Vagina (tissue), 2 donors: ENCODE measurements at regions not wholly inside any gene's neighbourhood (a gene's known extent, or its start where the extent isn't known, plus 50 kb on each side); places are given as distances from the start of the nearest gene placed in this dataset.

Experiments used
- DNase-seq, 2 donors: peaks; one replicate each; pipeline ENCODE4 v3.0.0-alpha.2; 2017; ENCODE audit errors: extremely low spot score in 2 of 2
- H3K27ac ChIP-seq: fragments of 200-600 bp; sonication (generic); one replicate; pipeline ENCODE4 v1.5.1; 2019
- H3K27me3 ChIP-seq: fragments of 200-600 bp; sonication (generic); one replicate; pipeline ENCODE4 v1.5.1; 2019
- H3K36me3 ChIP-seq, 2 donors: fragments of 200-600 bp; sonication (generic); one replicate each; pipeline ENCODE4 v1.5.1; 2017 to 2019
- H3K4me1 ChIP-seq: fragments of 200-600 bp; sonication (generic); one replicate; pipeline ENCODE4 v1.5.1; 2019
- H3K4me3 ChIP-seq, 2 donors: fragments of 200-600 bp; sonication (generic); 1 replicate in 1 of 2; 2 replicates in 1 of 2; pipeline ENCODE4 v1.5.1; 2016 to 2019
- H3K9me3 ChIP-seq: fragments of 200-600 bp; sonication (generic); one replicate; pipeline ENCODE4 v1.5.1; 2019
- CTCF ChIP-seq, 3 experiments: fragments of 450-650 bp in 2 of 3; fragments of 200-600 bp in 1 of 3; sonication (generic) in 1 of 3; IDR thresholded peaks; one replicate each; pipeline ENCODE4 v1.5.1; 2017 to 2019; ENCODE audit warnings: antibody characterized with exemption in 3 of 3, mild to moderate bottlenecking in 2 of 3, moderate library complexity in 2 of 3
- POLR2A ChIP-seq, 2 donors: fragments of 450-650 bp; IDR thresholded peaks; one replicate each; pipeline ENCODE4 v1.6.1; 2017; ENCODE audit warnings: antibody characterized with exemption in 2 of 2, mild to moderate bottlenecking in 2 of 2, moderate library complexity in 2 of 2
- POLR2AphosphoS5 ChIP-seq, 2 donors: sonication (generic); formaldehyde crosslinking; IDR thresholded peaks; one replicate each; pipeline ENCODE4 v1.9.0; 2017; ENCODE audit warnings: antibody characterized with exemption in 2 of 2, mild to moderate bottlenecking in 2 of 2, low read depth in 1 of 2; ENCODE audit not compliant: insufficient read depth in 1 of 2
- intact Hi-C: fragments of 100-400 bp; cut with DNase I; formaldehyde crosslinking; loops from one replicate; pipeline ENCODE4 v1.15.1; 2023

- Histone ChIP-seq H3K36me3 (no peaks in the 10 kb centered on the region), H3K9me3 (no peaks in the 10 kb centered on the region), H3K4me3 (no peak overlapping the region), H3K27ac (no peak overlapping the region), H3K4me1 (no peaks in the 10 kb centered on the region), H3K27me3 (no peaks in the 10 kb centered on the region)
- intact Hi-C loops = no loop called here
- no peak for DNase-seq
- TF ChIP-seq POLR2AphosphoS5 (IDR thresholded peaks at IDR 0.05; ENCODE audit: insufficient read depth in 1 of 2, low read depth in 1 of 2) (no peak), POLR2A (IDR thresholded peaks at IDR 0.05) (no peak), CTCF (IDR thresholded peaks at IDR 0.05) (no peak)
Observed at GRCh38 chr16:17847234-17847795, 376.6 kb upstream of the XYLT1 start.

GRCh38 chr16:17846030-17846429, 375.3 kb upstream of the XYLT1 start:
- Histone ChIP-seq H3K4me1 (no peaks in the 10 kb centered on the region), H3K27me3 (no peaks in the 10 kb centered on the region), H3K4me3 (no peak overlapping the region), H3K36me3 (no peaks in the 10 kb centered on the region), H3K27ac (no peak overlapping the region), H3K9me3 (no peaks in the 10 kb centered on the region)
- intact Hi-C loops = no loop called here
- no peak for DNase-seq
- no peak for TF ChIP-seq CTCF (IDR thresholded peaks at IDR 0.05)
- no peak for TF ChIP-seq POLR2A (IDR thresholded peaks at IDR 0.05)
- no peak for TF ChIP-seq POLR2AphosphoS5 (IDR thresholded peaks at IDR 0.05; ENCODE audit: insufficient read depth in 1 of 2, low read depth in 1 of 2)

GRCh38 chr16:17845031-17845430, 374.3 kb upstream of the XYLT1 start:
- intact Hi-C loops = no loop called here
- Histone ChIP-seq H3K9me3 (no peaks in the 10 kb centered on the region), H3K4me3 (no peak overlapping the region), H3K27me3 (no peaks in the 10 kb centered on the region), H3K4me1 (no peaks in the 10 kb centered on the region), H3K27ac (no peak overlapping the region), H3K36me3 (no peaks in the 10 kb centered on the region)
- no peak for DNase-seq
- TF ChIP-seq CTCF (IDR thresholded peaks at IDR 0.05) (no peak), POLR2AphosphoS5 (IDR thresholded peaks at IDR 0.05; ENCODE audit: insufficient read depth in 1 of 2, low read depth in 1 of 2) (no peak), POLR2A (IDR thresholded peaks at IDR 0.05) (no peak)

GRCh38 chr16:17843905-17844304, 373.1 kb upstream of the XYLT1 start:
- Histone ChIP-seq H3K27ac (no peak overlapping the region), H3K4me3 (no peak overlapping the region), H3K27me3 (no peaks in the 10 kb centered on the region), H3K36me3 (no peaks in the 10 kb centered on the region), H3K9me3 (no peaks in the 10 kb centered on the region), H3K4me1 (no peaks in the 10 kb centered on the region)
- no peak for TF ChIP-seq POLR2AphosphoS5 (IDR thresholded peaks at IDR 0.05; ENCODE audit: insufficient read depth in 1 of 2, low read depth in 1 of 2)
- TF ChIP-seq CTCF (IDR thresholded peaks at IDR 0.05) = no peak
- TF ChIP-seq POLR2A (IDR thresholded peaks at IDR 0.05) = no peak
- intact Hi-C loops = no loop called here
- no peak for DNase-seq

GRCh38 chr16:17839907-17840306, 369.1 kb upstream of the XYLT1 start:
- Histone ChIP-seq H3K4me1 (no peaks in the 10 kb centered on the region), H3K36me3 (no peaks in the 10 kb centered on the region), H3K9me3 (no peaks in the 10 kb centered on the region), H3K4me3 (no peak overlapping the region), H3K27me3 (no peaks in the 10 kb centered on the region), H3K27ac (no peak overlapping the region)
- intact Hi-C loops = no loop called here
- no peak for TF ChIP-seq POLR2A (IDR thresholded peaks at IDR 0.05)
- TF ChIP-seq POLR2AphosphoS5 (IDR thresholded peaks at IDR 0.05; ENCODE audit: insufficient read depth in 1 of 2, low read depth in 1 of 2) = no peak
- no peak for TF ChIP-seq CTCF (IDR thresholded peaks at IDR 0.05)
- DNase-seq = no peak
